ENCODE measurements at regions not wholly inside any gene's neighbourhood (a gene's known extent, or its start where the extent isn't known, plus 50 kb on each side); places are given as distances from the start of the nearest gene placed in this dataset.
"Not testable (repeated sequence)": the region's sequence is repeated elsewhere in the genome, so short reads cannot be mapped to it uniquely, and the experiment has no call there.

DNA sequence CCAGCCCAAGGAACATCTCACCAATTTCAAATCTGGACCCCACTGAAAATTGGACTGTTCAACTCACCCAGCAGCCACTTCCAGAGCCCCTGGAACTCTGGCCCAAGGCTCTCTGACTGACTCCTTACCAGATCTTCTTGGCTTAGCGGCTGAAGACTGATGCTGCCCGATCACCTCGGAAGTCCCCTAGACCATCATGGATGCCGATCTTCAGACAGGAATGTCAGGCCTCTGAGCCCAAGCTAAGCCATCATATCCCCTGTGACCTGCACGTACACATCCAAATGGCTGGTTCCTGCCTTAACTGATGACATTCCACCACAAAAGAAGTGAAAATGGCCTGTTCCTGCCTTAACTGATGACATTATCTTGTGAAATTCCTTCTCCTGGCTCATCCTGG is 56.0 kb upstream of the RBM19 start:
- not testable (repeated sequence) for DNase-seq (ENCODE audit: low read depth in 2 of 2)

- peak in 1 of 2 donors; percentile 33 for DNase-seq (ENCODE audit: low read depth in 2 of 2)
Observed at GRCh38 chr12:114018669-114019068, 52.5 kb upstream of the RBM19 start.

Data from lung microvascular endothelial cell (primary cell).